ENCODE measurements at regions not wholly inside any gene's neighbourhood (a gene's known extent, or its start where the extent isn't known, plus 50 kb on each side); places are given as distances from the start of the nearest gene placed in this dataset.

- no peak for TF ChIP-seq CTCF (IDR thresholded peaks at IDR 0.05)
- TF ChIP-seq POLR2A (IDR thresholded peaks at IDR 0.05) = no peak
- TF ChIP-seq POLR2AphosphoS5 (IDR thresholded peaks at IDR 0.05) = no peak
These were observed 63.1 kb upstream of the SDK2 start for GRCh38 chr17:73707358-73707757.

Measured in prostate gland (tissue), 2 donors.